ENCODE measurements at regions not wholly inside any gene's neighbourhood (a gene's known extent, or its start where the extent isn't known, plus 50 kb on each side); places are given as distances from the start of the nearest gene placed in this dataset.
A peak's percentile ranks its signal among the peaks of the same experiment; 100 is the strongest.

GRCh38 chrX:40504801-40505605 lies 75.8 kb upstream of the ATP6AP2 start:
- Mint-ChIP-seq H3K4me1 (no peaks in the 10 kb centered on the region), H3K27me3 (no peaks in the 10 kb centered on the region), H3K27ac (no peak overlapping the region), H3K36me3 (ENCODE audit: low read depth) (no peaks in the 10 kb centered on the region), H3K4me3 (no peak overlapping the region)
- ATAC-seq (no peak), DNase-seq (no peak)
- no peaks in the 10 kb centered on the region for H3K9me3 ChIP-seq (ENCODE audit: control insufficient read depth, low read length, poor library complexity, severe bottlenecking)

GRCh38 chrX:40503094-40503493 lies 77.7 kb upstream of the ATP6AP2 start:
- H3K27me3 Mint-ChIP-seq: no peaks in the 10 kb centered on the region
- ATAC-seq: no peak
- H3K4me3 Mint-ChIP-seq: no peak overlapping the region
- peaks cover under 1% of the 10 kb centered on the region for H3K4me1 Mint-ChIP-seq
- no peak overlapping the region for H3K27ac Mint-ChIP-seq
- H3K36me3 Mint-ChIP-seq (ENCODE audit: low read depth): no peaks in the 10 kb centered on the region
- no peak for DNase-seq
- H3K9me3 ChIP-seq (ENCODE audit: control insufficient read depth, low read length, poor library complexity, severe bottlenecking): no peaks in the 10 kb centered on the region

DNA sequence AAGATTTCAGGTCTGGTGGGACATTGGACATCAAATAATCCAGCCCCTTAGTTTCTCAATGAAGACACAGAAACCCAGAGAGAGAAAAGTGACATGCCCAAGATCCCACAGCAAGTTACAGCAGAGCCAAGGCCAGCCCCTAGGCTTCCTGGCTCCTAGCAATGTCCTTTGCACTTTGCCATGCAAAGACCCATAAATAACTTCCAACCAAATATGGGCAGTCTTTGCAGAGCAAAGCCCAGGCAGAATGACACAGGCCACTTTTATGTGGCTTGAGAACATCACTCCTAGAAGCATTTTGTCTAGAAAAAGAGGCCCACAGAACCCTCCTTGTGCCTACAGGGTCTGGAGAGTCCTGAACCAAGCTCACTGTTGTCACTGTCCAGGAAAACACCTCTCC lies 78.1 kb upstream of the ATP6AP2 start:
- no peak for ATAC-seq
- Mint-ChIP-seq H3K27ac (no peak overlapping the region), H3K36me3 (ENCODE audit: low read depth) (no peaks in the 10 kb centered on the region), H3K27me3 (no peaks in the 10 kb centered on the region), H3K4me1 (peaks cover 3% of the 10 kb centered on the region), H3K4me3 (no peak overlapping the region)
- no peak for DNase-seq
- H3K9me3 ChIP-seq (ENCODE audit: control insufficient read depth, low read length, poor library complexity, severe bottlenecking): no peaks in the 10 kb centered on the region

GRCh38 chrX:40501164-40501855 lies 79.5 kb upstream of the ATP6AP2 start:
- Mint-ChIP-seq H3K27me3 (no peaks in the 10 kb centered on the region), H3K36me3 (ENCODE audit: low read depth) (no peaks in the 10 kb centered on the region), H3K27ac (no peak overlapping the region), H3K4me3 (no peak overlapping the region), H3K4me1 (peaks cover 3% of the 10 kb centered on the region)
- ATAC-seq (no peak), DNase-seq (no peak)
- no peaks in the 10 kb centered on the region for H3K9me3 ChIP-seq (ENCODE audit: control insufficient read depth, low read length, poor library complexity, severe bottlenecking)

GRCh38 chrX:40496728-40497127 lies 84.0 kb upstream of the ATP6AP2 start:
- Mint-ChIP-seq H3K27ac (no peak overlapping the region), H3K27me3 (no peaks in the 10 kb centered on the region), H3K4me1 (peaks cover 5% of the 10 kb centered on the region), H3K4me3 (no peak overlapping the region), H3K36me3 (ENCODE audit: low read depth) (no peaks in the 10 kb centered on the region)
- DNase-seq (no peak), ATAC-seq (no peak)
- no peaks in the 10 kb centered on the region for H3K9me3 ChIP-seq (ENCODE audit: control insufficient read depth, low read length, poor library complexity, severe bottlenecking)

DNA sequence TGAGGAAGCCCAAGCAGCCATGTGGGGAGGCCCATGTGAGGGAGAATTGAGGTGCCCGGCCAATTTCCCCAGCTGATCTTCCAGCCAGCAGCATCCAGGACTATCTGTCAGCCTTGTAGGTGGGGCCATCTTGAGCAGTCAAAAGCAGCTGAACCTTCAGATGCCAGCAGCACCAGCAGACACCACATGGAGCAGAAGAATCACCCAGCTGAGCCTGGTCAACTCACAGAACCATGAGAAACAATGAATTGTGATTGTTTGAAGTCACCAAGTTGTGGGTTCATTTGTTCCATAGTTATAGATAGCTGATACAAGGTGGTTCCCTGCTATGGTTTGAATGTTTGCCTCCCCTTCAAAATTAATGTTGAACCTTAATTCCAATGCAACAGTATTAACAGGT lies 85.1 kb upstream of the ATP6AP2 start:
- H3K4me1 Mint-ChIP-seq: peaks cover 5% of the 10 kb centered on the region
- H3K27me3 Mint-ChIP-seq: no peaks in the 10 kb centered on the region
- DNase-seq (no peak), ATAC-seq (no peak)
- H3K4me3 Mint-ChIP-seq: no peak overlapping the region
- no peak overlapping the region for H3K27ac Mint-ChIP-seq
- no peaks in the 10 kb centered on the region for H3K36me3 Mint-ChIP-seq (ENCODE audit: low read depth)
- H3K9me3 ChIP-seq (ENCODE audit: control insufficient read depth, low read length, poor library complexity, severe bottlenecking): no peaks in the 10 kb centered on the region

DNA sequence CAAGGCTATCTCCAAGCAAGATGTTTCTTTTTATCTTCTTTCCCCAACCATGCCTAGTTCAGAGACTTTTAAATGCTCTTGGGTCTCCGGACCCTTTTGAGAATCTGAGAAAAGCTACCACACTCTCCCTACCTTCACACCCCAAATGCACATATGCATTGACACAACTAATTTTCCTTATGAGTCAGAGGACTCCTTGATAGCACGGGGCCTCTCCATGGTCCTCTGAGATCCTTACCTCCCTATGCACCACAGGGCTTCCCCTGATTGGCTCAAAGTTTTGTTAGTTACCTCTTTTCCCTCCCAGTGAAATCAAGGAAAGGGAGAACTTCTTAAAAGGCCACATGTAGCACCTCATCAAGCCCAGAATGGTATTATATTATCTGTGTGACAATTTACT lies 86.8 kb upstream of the ATP6AP2 start:
- no peaks in the 10 kb centered on the region for H3K9me3 ChIP-seq (ENCODE audit: control insufficient read depth, low read length, poor library complexity, severe bottlenecking)
- DNase-seq: no peak
- no peak for ATAC-seq
- H3K4me1 Mint-ChIP-seq: peaks cover 5% of the 10 kb centered on the region
- H3K36me3 Mint-ChIP-seq (ENCODE audit: low read depth): no peaks in the 10 kb centered on the region
- no peak overlapping the region for H3K27ac Mint-ChIP-seq
- H3K27me3 Mint-ChIP-seq: peaks cover 10% of the 10 kb centered on the region
- H3K4me3 Mint-ChIP-seq: no peak overlapping the region

DNA sequence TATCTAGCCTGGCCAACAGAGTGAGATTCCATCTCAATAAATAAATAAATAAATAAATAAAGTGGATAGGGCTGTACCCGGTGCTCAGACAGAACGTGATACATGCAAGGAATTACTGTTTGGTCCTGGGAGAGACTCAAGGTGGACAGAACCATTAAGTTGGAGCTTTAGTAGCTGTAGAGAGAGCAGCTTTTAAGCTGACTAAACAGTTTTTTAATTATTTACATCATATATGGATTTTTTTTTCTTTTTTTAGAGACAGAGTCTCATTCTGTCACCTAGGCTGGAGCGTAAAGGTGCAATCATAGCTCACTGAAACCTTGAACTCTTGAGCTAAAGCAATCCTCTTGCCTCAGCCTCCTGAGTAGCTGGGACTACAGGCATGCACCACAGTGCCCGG lies 92.5 kb upstream of the ATP6AP2 start:
- Mint-ChIP-seq H3K4me1 (peaks cover 2% of the 10 kb centered on the region), H3K27me3 (peaks cover 10% of the 10 kb centered on the region), H3K4me3 (no peak overlapping the region), H3K27ac (no peak overlapping the region), H3K36me3 (ENCODE audit: low read depth) (no peaks in the 10 kb centered on the region)
- ATAC-seq (no peak), DNase-seq (no peak)
- H3K9me3 ChIP-seq (ENCODE audit: control insufficient read depth, low read length, poor library complexity, severe bottlenecking): no peaks in the 10 kb centered on the region

GRCh38 chrX:40485973-40486372 lies 94.8 kb upstream of the ATP6AP2 start:
- Mint-ChIP-seq H3K4me3 (no peak overlapping the region), H3K27ac (peak overlapping the region; percentile 56), H3K27me3 (peaks cover 10% of the 10 kb centered on the region), H3K4me1 (peaks cover 2% of the 10 kb centered on the region), H3K36me3 (ENCODE audit: low read depth) (no peaks in the 10 kb centered on the region)
- no peak for DNase-seq
- H3K9me3 ChIP-seq (ENCODE audit: control insufficient read depth, low read length, poor library complexity, severe bottlenecking): no peaks in the 10 kb centered on the region
- ATAC-seq: no peak

GRCh38 chrX:40485102-40485826 lies 95.5 kb upstream of the ATP6AP2 start:
- Mint-ChIP-seq H3K27ac (no peak overlapping the region), H3K4me3 (no peak overlapping the region), H3K4me1 (peaks cover 2% of the 10 kb centered on the region), H3K36me3 (ENCODE audit: low read depth) (no peaks in the 10 kb centered on the region), H3K27me3 (peaks cover 7% of the 10 kb centered on the region)
- DNase-seq (no peak), ATAC-seq (no peak)
- no peaks in the 10 kb centered on the region for H3K9me3 ChIP-seq (ENCODE audit: control insufficient read depth, low read length, poor library complexity, severe bottlenecking)

DNA sequence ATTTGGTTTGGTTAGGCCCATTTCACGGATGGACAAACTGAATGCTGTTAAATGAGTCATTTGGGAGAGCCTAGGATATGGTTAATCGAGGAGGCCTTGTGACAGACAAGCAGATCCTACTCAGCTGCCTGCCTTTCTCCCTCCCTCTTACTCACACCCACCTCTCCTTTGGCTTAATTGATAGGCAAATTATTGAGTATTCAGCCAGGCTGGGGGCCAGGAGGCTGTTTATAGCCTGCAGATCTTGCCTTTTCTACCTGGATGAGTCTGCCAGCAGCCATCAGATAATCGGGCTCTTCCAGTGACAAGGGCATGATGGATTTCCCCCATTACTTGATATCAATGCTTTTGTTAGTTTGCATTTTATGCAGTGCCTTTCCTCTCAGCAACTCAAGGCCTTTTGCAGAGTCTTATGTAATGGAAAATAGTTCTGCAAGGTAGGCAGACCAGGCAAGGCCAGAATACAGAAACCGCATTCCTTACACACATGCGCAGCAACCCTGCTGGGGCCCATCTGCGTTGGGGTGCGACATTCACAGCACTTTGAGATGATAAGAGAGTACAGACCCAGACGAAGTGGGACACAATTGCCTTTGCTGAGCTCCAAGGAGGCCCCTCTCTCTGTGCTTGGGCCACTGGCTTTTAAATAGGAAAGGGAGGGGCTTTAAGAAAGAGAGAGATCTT lies 96.2 kb upstream of the ATP6AP2 start:
- DNase-seq (no peak), ATAC-seq (no peak)
- Mint-ChIP-seq H3K36me3 (ENCODE audit: low read depth) (no peaks in the 10 kb centered on the region), H3K4me1 (peaks cover 2% of the 10 kb centered on the region), H3K27ac (no peak overlapping the region), H3K27me3 (peaks cover 4% of the 10 kb centered on the region), H3K4me3 (no peak overlapping the region)
- no peaks in the 10 kb centered on the region for H3K9me3 ChIP-seq (ENCODE audit: control insufficient read depth, low read length, poor library complexity, severe bottlenecking)

GRCh38 chrX:40483502-40483901 lies 97.3 kb upstream of the ATP6AP2 start:
- Mint-ChIP-seq H3K4me3 (no peak overlapping the region), H3K36me3 (ENCODE audit: low read depth) (no peaks in the 10 kb centered on the region), H3K4me1 (peaks cover 2% of the 10 kb centered on the region), H3K27ac (no peak overlapping the region), H3K27me3 (no peaks in the 10 kb centered on the region)
- ATAC-seq (no peak), DNase-seq (no peak)
- no peaks in the 10 kb centered on the region for H3K9me3 ChIP-seq (ENCODE audit: control insufficient read depth, low read length, poor library complexity, severe bottlenecking)

GRCh38 chrX:40479777-40480318 lies 100.9 kb upstream of the ATP6AP2 start:
- no peaks in the 10 kb centered on the region for H3K36me3 Mint-ChIP-seq (ENCODE audit: low read depth)
- H3K27ac Mint-ChIP-seq: no peak overlapping the region
- peaks cover 12% of the 10 kb centered on the region for H3K4me1 Mint-ChIP-seq
- DNase-seq (no peak), ATAC-seq (no peak)
- H3K9me3 ChIP-seq (ENCODE audit: control insufficient read depth, low read length, poor library complexity, severe bottlenecking): no peaks in the 10 kb centered on the region
- peak overlapping the region; percentile 9 for H3K4me3 Mint-ChIP-seq
- H3K27me3 Mint-ChIP-seq: no peaks in the 10 kb centered on the region
